WTC11 (cell line): ENCODE measurements at regions not wholly inside any gene's neighbourhood (a gene's known extent, or its start where the extent isn't known, plus 50 kb on each side); places are given as distances from the start of the nearest gene placed in this dataset.

Source experiments
- ATAC-seq: fragments of 200-7000 bp; cut with Tn5 transposase; 2 replicates; pipeline ENCODE4 v1.10.0; 2021; ENCODE audit warnings: mild to moderate bottlenecking, moderate library complexity
- CTCF ChIA-PET: fragments of 300-600 bp; sonication (Branson Sonifier 250); formaldehyde crosslinking; loops from one replicate; lab custom pipeline; 2021; ENCODE audit warnings: antibody characterized with exemption; lab: Charles Lee
- POLR2A ChIA-PET: fragments of 350-600 bp; sonication (Branson Sonifier 250); formaldehyde crosslinking; loops from one replicate; lab custom pipeline; 2021; ENCODE audit warnings: antibody characterized with exemption; lab: Charles Lee
- DNase-seq: peaks from one replicate; pipeline ENCODE4 v3.0.0; 2021; ENCODE audit warnings: low spot score
- H3K27ac Mint-ChIP-seq: 2 replicates; pipeline ENCODE4 v1.8.0; 2021; ENCODE audit warnings: mixed read lengths
- H3K27me3 Mint-ChIP-seq: 2 replicates; pipeline ENCODE4 v1.8.0; 2021; ENCODE audit warnings: low read depth, mild to moderate bottlenecking, moderate library complexity, mixed read lengths
- H3K36me3 Mint-ChIP-seq: 2 replicates; pipeline ENCODE4 v1.8.0; 2021; ENCODE audit warnings: mixed read lengths
- H3K4me1 Mint-ChIP-seq: 2 replicates; pipeline ENCODE4 v1.8.0; 2022; ENCODE audit warnings: mixed read lengths
- H3K4me3 Mint-ChIP-seq: 2 replicates; pipeline ENCODE4 v1.8.0; 2021; ENCODE audit warnings: mild to moderate bottlenecking, moderate library complexity, mixed read lengths
- H3K9me3 Mint-ChIP-seq: 2 replicates; pipeline ENCODE4 v1.8.0; 2021; ENCODE audit warnings: mixed read lengths
- GRHL2 ChIP-seq: fragments of 250-450 bp; sonication (Bioruptor Pico); IDR thresholded peaks from 2 replicates; pipeline ENCODE4 v1.8.0; 2022; ENCODE audit warnings: mild to moderate bottlenecking, moderate library complexity; ENCODE audit not compliant: insufficient replicate concordance, severe bottlenecking
- IRF2 ChIP-seq: sonication (generic); formaldehyde crosslinking; IDR thresholded peaks from 2 replicates; pipeline ENCODE4 v1.8.0; 2022; ENCODE audit warnings: low read depth, missing genetic modification reagents, borderline replicate concordance
- JUN ChIP-seq: sonication (generic); formaldehyde crosslinking; IDR thresholded peaks from 2 replicates; pipeline ENCODE4 v1.8.0; 2023; ENCODE audit warnings: mild to moderate bottlenecking, missing genetic modification reagents
- NFATC4 ChIP-seq: fragments of 250-450 bp; sonication (Bioruptor Pico); IDR thresholded peaks from 2 replicates; pipeline ENCODE4 v1.9.0; 2021; ENCODE audit warnings: mild to moderate bottlenecking
- RELA ChIP-seq: sonication (generic); formaldehyde crosslinking; IDR thresholded peaks from 2 replicates; pipeline ENCODE4 v1.8.1; 2022; ENCODE audit warnings: missing genetic modification reagents, mild to moderate bottlenecking, borderline replicate concordance
- RORB ChIP-seq: fragments of 250-450 bp; sonication (Bioruptor Pico); IDR thresholded peaks from 2 replicates; pipeline ENCODE4 v1.9.0; 2021; ENCODE audit warnings: mild to moderate bottlenecking
- TCF7 ChIP-seq: sonication (generic); formaldehyde crosslinking; IDR thresholded peaks from 2 replicates; pipeline ENCODE4 v1.8.0; 2022; ENCODE audit warnings: mild to moderate bottlenecking, low read depth, missing genetic modification reagents, moderate library complexity
- TF ChIP-seq, protein P1 (sequence below): sonication (generic); formaldehyde crosslinking; IDR thresholded peaks from 2 replicates; pipeline ENCODE4 v1.8.1; 2022; ENCODE audit warnings: mild to moderate bottlenecking, missing genetic modification reagents, moderate library complexity, borderline replicate concordance
- TF ChIP-seq, protein P2 (sequence below): sonication (generic); formaldehyde crosslinking; IDR thresholded peaks from 2 replicates; pipeline ENCODE4 v1.8.0; 2023; ENCODE audit warnings: mild to moderate bottlenecking, missing genetic modification reagents
- TF ChIP-seq, protein P3 (sequence below): fragments of 250-450 bp; sonication (Bioruptor Pico); IDR thresholded peaks from 2 replicates; pipeline ENCODE4 v1.9.0; 2021; ENCODE audit warnings: mild to moderate bottlenecking, borderline replicate concordance
- TF ChIP-seq, protein P4 (sequence below): sonication (generic); formaldehyde crosslinking; IDR thresholded peaks from 2 replicates; pipeline ENCODE4 v1.8.0; 2023; ENCODE audit warnings: missing genetic modification reagents
- TF ChIP-seq, protein P5 (sequence below): sonication (generic); formaldehyde crosslinking; IDR thresholded peaks from 2 replicates; pipeline ENCODE4 v1.8.0; 2023; ENCODE audit warnings: missing genetic modification reagents, mild to moderate bottlenecking, borderline replicate concordance
- TF ChIP-seq, protein P6 (sequence below): sonication (generic); formaldehyde crosslinking; IDR thresholded peaks from 2 replicates; pipeline ENCODE4 v1.8.1; 2023; ENCODE audit warnings: mild to moderate bottlenecking, missing genetic modification reagents, moderate library complexity
- TF ChIP-seq, protein P7 (sequence below): sonication (generic); formaldehyde crosslinking; IDR thresholded peaks from 2 replicates; pipeline ENCODE4 v1.8.1; 2023; ENCODE audit warnings: mild to moderate bottlenecking, missing genetic modification reagents
- TF ChIP-seq, protein P8 (sequence below): fragments of 250-450 bp; sonication (Bioruptor Pico); IDR thresholded peaks from 2 replicates; pipeline ENCODE4 v2.1.2; 2022; ENCODE audit warnings: mild to moderate bottlenecking, moderate library complexity

DNA sequence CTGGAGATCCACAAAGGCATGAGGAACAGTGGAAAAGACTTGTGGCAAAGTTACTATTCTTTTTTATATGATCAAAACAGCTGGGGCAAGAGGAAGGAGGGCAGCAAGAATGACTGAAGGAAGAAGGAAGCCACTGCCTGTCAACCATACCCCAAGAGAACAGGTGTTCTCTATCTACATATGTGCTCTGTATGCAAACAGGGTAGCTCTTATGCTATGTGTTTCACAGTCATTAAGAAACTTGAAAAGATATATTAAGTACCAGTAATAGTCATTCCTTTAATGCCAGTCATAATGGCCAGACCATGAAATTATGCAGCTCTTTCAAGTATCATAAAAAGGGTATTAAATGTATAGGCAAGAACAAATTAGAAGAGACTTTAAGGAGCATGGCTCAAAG, 363.9 kb downstream of the KLHL13 start:
- ATAC-seq (no peak), DNase-seq (no peak)
- no peak overlapping the region for H3K27ac Mint-ChIP-seq
- ChIA-PET POLR2A (no interaction called here), CTCF (interaction anchor here (1.1 kb wide), 1 partner anchor 233 kb away, joined by 3 read pairs; no protein-coding TSS in a partner anchor)
- no peak overlapping the region for H3K4me3 Mint-ChIP-seq
- H3K36me3 Mint-ChIP-seq = no peaks in the 10 kb centered on the region
- no peaks in the 10 kb centered on the region; the same call in 1 of the 2 replicates for H3K4me1 Mint-ChIP-seq
- H3K27me3 Mint-ChIP-seq = no peaks in the 10 kb centered on the region
- TF ChIP-seq GRHL2 (CRISPR knock-in tag) = no peak
- TF ChIP-seq TCF7 (CRISPR knock-in tag) = no peak
- TF ChIP-seq, protein P1, sequence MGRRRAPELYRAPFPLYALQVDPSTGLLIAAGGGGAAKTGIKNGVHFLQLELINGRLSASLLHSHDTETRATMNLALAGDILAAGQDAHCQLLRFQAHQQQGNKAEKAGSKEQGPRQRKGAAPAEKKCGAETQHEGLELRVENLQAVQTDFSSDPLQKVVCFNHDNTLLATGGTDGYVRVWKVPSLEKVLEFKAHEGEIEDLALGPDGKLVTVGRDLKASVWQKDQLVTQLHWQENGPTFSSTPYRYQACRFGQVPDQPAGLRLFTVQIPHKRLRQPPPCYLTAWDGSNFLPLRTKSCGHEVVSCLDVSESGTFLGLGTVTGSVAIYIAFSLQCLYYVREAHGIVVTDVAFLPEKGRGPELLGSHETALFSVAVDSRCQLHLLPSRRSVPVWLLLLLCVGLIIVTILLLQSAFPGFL (CRISPR knock-in tag) = no peak
- TF ChIP-seq, protein P2, sequence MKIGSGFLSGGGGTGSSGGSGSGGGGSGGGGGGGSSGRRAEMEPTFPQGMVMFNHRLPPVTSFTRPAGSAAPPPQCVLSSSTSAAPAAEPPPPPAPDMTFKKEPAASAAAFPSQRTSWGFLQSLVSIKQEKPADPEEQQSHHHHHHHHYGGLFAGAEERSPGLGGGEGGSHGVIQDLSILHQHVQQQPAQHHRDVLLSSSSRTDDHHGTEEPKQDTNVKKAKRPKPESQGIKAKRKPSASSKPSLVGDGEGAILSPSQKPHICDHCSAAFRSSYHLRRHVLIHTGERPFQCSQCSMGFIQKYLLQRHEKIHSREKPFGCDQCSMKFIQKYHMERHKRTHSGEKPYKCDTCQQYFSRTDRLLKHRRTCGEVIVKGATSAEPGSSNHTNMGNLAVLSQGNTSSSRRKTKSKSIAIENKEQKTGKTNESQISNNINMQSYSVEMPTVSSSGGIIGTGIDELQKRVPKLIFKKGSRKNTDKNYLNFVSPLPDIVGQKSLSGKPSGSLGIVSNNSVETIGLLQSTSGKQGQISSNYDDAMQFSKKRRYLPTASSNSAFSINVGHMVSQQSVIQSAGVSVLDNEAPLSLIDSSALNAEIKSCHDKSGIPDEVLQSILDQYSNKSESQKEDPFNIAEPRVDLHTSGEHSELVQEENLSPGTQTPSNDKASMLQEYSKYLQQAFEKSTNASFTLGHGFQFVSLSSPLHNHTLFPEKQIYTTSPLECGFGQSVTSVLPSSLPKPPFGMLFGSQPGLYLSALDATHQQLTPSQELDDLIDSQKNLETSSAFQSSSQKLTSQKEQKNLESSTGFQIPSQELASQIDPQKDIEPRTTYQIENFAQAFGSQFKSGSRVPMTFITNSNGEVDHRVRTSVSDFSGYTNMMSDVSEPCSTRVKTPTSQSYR = no peak
- no peak for TF ChIP-seq JUN (CRISPR knock-in tag)
- TF ChIP-seq RELA (CRISPR knock-in tag) = no peak
- TF ChIP-seq, protein P3, sequence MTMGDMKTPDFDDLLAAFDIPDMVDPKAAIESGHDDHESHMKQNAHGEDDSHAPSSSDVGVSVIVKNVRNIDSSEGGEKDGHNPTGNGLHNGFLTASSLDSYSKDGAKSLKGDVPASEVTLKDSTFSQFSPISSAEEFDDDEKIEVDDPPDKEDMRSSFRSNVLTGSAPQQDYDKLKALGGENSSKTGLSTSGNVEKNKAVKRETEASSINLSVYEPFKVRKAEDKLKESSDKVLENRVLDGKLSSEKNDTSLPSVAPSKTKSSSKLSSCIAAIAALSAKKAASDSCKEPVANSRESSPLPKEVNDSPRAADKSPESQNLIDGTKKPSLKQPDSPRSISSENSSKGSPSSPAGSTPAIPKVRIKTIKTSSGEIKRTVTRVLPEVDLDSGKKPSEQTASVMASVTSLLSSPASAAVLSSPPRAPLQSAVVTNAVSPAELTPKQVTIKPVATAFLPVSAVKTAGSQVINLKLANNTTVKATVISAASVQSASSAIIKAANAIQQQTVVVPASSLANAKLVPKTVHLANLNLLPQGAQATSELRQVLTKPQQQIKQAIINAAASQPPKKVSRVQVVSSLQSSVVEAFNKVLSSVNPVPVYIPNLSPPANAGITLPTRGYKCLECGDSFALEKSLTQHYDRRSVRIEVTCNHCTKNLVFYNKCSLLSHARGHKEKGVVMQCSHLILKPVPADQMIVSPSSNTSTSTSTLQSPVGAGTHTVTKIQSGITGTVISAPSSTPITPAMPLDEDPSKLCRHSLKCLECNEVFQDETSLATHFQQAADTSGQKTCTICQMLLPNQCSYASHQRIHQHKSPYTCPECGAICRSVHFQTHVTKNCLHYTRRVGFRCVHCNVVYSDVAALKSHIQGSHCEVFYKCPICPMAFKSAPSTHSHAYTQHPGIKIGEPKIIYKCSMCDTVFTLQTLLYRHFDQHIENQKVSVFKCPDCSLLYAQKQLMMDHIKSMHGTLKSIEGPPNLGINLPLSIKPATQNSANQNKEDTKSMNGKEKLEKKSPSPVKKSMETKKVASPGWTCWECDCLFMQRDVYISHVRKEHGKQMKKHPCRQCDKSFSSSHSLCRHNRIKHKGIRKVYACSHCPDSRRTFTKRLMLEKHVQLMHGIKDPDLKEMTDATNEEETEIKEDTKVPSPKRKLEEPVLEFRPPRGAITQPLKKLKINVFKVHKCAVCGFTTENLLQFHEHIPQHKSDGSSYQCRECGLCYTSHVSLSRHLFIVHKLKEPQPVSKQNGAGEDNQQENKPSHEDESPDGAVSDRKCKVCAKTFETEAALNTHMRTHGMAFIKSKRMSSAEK (CRISPR knock-in tag) = no peak
- TF ChIP-seq, protein P4, sequence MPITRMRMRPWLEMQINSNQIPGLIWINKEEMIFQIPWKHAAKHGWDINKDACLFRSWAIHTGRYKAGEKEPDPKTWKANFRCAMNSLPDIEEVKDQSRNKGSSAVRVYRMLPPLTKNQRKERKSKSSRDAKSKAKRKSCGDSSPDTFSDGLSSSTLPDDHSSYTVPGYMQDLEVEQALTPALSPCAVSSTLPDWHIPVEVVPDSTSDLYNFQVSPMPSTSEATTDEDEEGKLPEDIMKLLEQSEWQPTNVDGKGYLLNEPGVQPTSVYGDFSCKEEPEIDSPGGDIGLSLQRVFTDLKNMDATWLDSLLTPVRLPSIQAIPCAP (CRISPR knock-in tag) = no peak
- no peak for TF ChIP-seq NFATC4 (CRISPR knock-in tag)
- TF ChIP-seq, protein P5, sequence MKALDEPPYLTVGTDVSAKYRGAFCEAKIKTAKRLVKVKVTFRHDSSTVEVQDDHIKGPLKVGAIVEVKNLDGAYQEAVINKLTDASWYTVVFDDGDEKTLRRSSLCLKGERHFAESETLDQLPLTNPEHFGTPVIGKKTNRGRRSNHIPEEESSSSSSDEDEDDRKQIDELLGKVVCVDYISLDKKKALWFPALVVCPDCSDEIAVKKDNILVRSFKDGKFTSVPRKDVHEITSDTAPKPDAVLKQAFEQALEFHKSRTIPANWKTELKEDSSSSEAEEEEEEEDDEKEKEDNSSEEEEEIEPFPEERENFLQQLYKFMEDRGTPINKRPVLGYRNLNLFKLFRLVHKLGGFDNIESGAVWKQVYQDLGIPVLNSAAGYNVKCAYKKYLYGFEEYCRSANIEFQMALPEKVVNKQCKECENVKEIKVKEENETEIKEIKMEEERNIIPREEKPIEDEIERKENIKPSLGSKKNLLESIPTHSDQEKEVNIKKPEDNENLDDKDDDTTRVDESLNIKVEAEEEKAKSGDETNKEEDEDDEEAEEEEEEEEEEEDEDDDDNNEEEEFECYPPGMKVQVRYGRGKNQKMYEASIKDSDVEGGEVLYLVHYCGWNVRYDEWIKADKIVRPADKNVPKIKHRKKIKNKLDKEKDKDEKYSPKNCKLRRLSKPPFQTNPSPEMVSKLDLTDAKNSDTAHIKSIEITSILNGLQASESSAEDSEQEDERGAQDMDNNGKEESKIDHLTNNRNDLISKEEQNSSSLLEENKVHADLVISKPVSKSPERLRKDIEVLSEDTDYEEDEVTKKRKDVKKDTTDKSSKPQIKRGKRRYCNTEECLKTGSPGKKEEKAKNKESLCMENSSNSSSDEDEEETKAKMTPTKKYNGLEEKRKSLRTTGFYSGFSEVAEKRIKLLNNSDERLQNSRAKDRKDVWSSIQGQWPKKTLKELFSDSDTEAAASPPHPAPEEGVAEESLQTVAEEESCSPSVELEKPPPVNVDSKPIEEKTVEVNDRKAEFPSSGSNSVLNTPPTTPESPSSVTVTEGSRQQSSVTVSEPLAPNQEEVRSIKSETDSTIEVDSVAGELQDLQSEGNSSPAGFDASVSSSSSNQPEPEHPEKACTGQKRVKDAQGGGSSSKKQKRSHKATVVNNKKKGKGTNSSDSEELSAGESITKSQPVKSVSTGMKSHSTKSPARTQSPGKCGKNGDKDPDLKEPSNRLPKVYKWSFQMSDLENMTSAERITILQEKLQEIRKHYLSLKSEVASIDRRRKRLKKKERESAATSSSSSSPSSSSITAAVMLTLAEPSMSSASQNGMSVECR (CRISPR knock-in tag) = no peak
- TF ChIP-seq, protein P6, sequence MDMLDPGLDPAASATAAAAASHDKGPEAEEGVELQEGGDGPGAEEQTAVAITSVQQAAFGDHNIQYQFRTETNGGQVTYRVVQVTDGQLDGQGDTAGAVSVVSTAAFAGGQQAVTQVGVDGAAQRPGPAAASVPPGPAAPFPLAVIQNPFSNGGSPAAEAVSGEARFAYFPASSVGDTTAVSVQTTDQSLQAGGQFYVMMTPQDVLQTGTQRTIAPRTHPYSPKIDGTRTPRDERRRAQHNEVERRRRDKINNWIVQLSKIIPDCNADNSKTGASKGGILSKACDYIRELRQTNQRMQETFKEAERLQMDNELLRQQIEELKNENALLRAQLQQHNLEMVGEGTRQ (CRISPR knock-in tag) = no peak
- TF ChIP-seq, protein P7, sequence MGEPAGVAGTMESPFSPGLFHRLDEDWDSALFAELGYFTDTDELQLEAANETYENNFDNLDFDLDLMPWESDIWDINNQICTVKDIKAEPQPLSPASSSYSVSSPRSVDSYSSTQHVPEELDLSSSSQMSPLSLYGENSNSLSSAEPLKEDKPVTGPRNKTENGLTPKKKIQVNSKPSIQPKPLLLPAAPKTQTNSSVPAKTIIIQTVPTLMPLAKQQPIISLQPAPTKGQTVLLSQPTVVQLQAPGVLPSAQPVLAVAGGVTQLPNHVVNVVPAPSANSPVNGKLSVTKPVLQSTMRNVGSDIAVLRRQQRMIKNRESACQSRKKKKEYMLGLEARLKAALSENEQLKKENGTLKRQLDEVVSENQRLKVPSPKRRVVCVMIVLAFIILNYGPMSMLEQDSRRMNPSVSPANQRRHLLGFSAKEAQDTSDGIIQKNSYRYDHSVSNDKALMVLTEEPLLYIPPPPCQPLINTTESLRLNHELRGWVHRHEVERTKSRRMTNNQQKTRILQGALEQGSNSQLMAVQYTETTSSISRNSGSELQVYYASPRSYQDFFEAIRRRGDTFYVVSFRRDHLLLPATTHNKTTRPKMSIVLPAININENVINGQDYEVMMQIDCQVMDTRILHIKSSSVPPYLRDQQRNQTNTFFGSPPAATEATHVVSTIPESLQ = no peak
- no peak for TF ChIP-seq RORB (CRISPR knock-in tag)
- TF ChIP-seq IRF2 (CRISPR knock-in tag) = no peak
- TF ChIP-seq, protein P8, sequence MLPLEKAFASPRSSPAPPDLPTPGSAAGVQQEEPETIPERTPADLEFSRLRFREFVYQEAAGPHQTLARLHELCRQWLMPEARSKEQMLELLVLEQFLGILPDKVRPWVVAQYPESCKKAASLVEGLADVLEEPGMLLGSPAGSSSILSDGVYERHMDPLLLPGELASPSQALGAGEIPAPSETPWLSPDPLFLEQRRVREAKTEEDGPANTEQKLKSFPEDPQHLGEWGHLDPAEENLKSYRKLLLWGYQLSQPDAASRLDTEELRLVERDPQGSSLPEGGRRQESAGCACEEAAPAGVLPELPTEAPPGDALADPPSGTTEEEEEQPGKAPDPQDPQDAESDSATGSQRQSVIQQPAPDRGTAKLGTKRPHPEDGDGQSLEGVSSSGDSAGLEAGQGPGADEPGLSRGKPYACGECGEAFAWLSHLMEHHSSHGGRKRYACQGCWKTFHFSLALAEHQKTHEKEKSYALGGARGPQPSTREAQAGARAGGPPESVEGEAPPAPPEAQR (CRISPR knock-in tag) = no peak
- peaks cover 1% of the 10 kb centered on the region; the same call in 1 of the 2 replicates for H3K9me3 Mint-ChIP-seq
